Activated CD8-positive, alpha-beta T cell treated with anti-CD3 and anti-CD28 coated beads for 36 hours (primary cell): ENCODE measurements at regions not wholly inside any gene's neighbourhood (a gene's known extent, or its start where the extent isn't known, plus 50 kb on each side); places are given as distances from the start of the nearest gene placed in this dataset.
"Not testable (repeated sequence)": the region's sequence is repeated elsewhere in the genome, so short reads cannot be mapped to it uniquely, and the experiment has no call there.

Experiments used
- ATAC-seq: fragments of 200-7000 bp; cut with Tn5 transposase; one replicate; pipeline ENCODE4 v1.10.0; 2021; ENCODE audit warnings: mild to moderate bottlenecking, moderate library complexity
- CTCF ChIA-PET: fragments of 350-600 bp; sonication (Branson Sonifier 250); formaldehyde crosslinking; loops from one replicate; lab custom pipeline; 2021; ENCODE audit warnings: antibody characterized with exemption; lab: Charles Lee
- POLR2A ChIA-PET: fragments of 350-600 bp; sonication (Branson Sonifier 250); formaldehyde crosslinking; loops from one replicate; lab custom pipeline; 2021; ENCODE audit warnings: antibody characterized with exemption; lab: Charles Lee
- DNase-seq: peaks from one replicate; pipeline ENCODE4 v3.0.0-alpha.2; 2020
- H3K27ac Mint-ChIP-seq: one replicate; pipeline ENCODE4 v1.8.0; 2021; ENCODE audit warnings: mild to moderate bottlenecking, mixed read lengths
- H3K27me3 Mint-ChIP-seq: one replicate; pipeline ENCODE4 v1.8.0; 2021; ENCODE audit warnings: mixed read lengths
- H3K36me3 Mint-ChIP-seq: one replicate; pipeline ENCODE4 v1.8.0; 2021; ENCODE audit warnings: low read depth, mixed read lengths
- H3K4me1 Mint-ChIP-seq: one replicate; pipeline ENCODE4 v1.8.0; 2021; ENCODE audit warnings: low read depth, mixed read lengths
- H3K4me3 Mint-ChIP-seq: one replicate; pipeline ENCODE4 v1.8.0; 2021; ENCODE audit warnings: mild to moderate bottlenecking, moderate library complexity, mixed read lengths
- H3K9me3 Mint-ChIP-seq: one replicate; pipeline ENCODE4 v1.8.0; 2021; ENCODE audit warnings: mixed read lengths
- CTCF ChIP-seq: fragments of 200-600 bp; IDR thresholded peaks from one replicate; pipeline ENCODE4 v1.8.0; 2022; ENCODE audit warnings: antibody characterized with exemption, mild to moderate bottlenecking
- intact Hi-C: fragments of 100-400 bp; cut with micrococcal nuclease; formaldehyde crosslinking; loops from one replicate; pipeline ENCODE4 v1.10.0; 2022

GRCh38 chr10:3324612-3325038 is 152.0 kb upstream of the PITRM1 start:
- no peak overlapping the region for H3K4me3 Mint-ChIP-seq
- CTCF ChIA-PET: no interaction called here
- H3K27me3 Mint-ChIP-seq: no peaks in the 10 kb centered on the region
- POLR2A ChIA-PET: no interaction called here
- no peak overlapping the region for H3K27ac Mint-ChIP-seq
- no peak for TF ChIP-seq CTCF
- H3K36me3 Mint-ChIP-seq: no peaks in the 10 kb centered on the region
- intact Hi-C loops: no loop called here
- no peaks in the 10 kb centered on the region for H3K4me1 Mint-ChIP-seq
- no peak for DNase-seq
- ATAC-seq: no peak
- no peaks in the 10 kb centered on the region for H3K9me3 Mint-ChIP-seq

- peaks cover 2% of the 10 kb centered on the region for H3K27me3 Mint-ChIP-seq
- no peaks in the 10 kb centered on the region for H3K9me3 Mint-ChIP-seq
- CTCF ChIA-PET: no interaction called here
- no peak overlapping the region for H3K27ac Mint-ChIP-seq
- no peaks in the 10 kb centered on the region for H3K36me3 Mint-ChIP-seq
- POLR2A ChIA-PET: no interaction called here
- ATAC-seq (no peak), DNase-seq (no peak)
- intact Hi-C loops: no loop called here
- H3K4me3 Mint-ChIP-seq: no peak overlapping the region
- no peak for TF ChIP-seq CTCF
- H3K4me1 Mint-ChIP-seq: peaks cover 1% of the 10 kb centered on the region
Observed at GRCh38 chr10:3323865-3324498, 151.4 kb upstream of the PITRM1 start.

GRCh38 chr10:3321123-3321522 is 148.5 kb upstream of the PITRM1 start:
- H3K27me3 Mint-ChIP-seq: peaks cover 11% of the 10 kb centered on the region
- peaks cover 3% of the 10 kb centered on the region for H3K4me1 Mint-ChIP-seq
- H3K27ac Mint-ChIP-seq: no peak overlapping the region
- TF ChIP-seq CTCF: no peak
- DNase-seq (no peak), ATAC-seq (no peak)
- no peaks in the 10 kb centered on the region for H3K9me3 Mint-ChIP-seq
- H3K4me3 Mint-ChIP-seq: no peak overlapping the region
- H3K36me3 Mint-ChIP-seq: no peaks in the 10 kb centered on the region
- intact Hi-C loops: no loop called here
- CTCF ChIA-PET: no interaction called here
- POLR2A ChIA-PET: no interaction called here

GRCh38 chr10:3319811-3320226 is 147.2 kb upstream of the PITRM1 start:
- intact Hi-C loops: no loop called here
- no peak overlapping the region for H3K27ac Mint-ChIP-seq
- H3K27me3 Mint-ChIP-seq: peaks cover 11% of the 10 kb centered on the region
- no peak for ATAC-seq
- no peaks in the 10 kb centered on the region for H3K9me3 Mint-ChIP-seq
- DNase-seq: no peak
- POLR2A ChIA-PET: no interaction called here
- H3K4me3 Mint-ChIP-seq: no peak overlapping the region
- no peaks in the 10 kb centered on the region for H3K36me3 Mint-ChIP-seq
- no peak for TF ChIP-seq CTCF
- H3K4me1 Mint-ChIP-seq: peaks cover 3% of the 10 kb centered on the region
- CTCF ChIA-PET: no interaction called here

- H3K27ac Mint-ChIP-seq, DNase-seq, H3K4me1 Mint-ChIP-seq, POLR2A ChIA-PET, H3K9me3 Mint-ChIP-seq, H3K36me3 Mint-ChIP-seq, ATAC-seq, intact Hi-C loops, CTCF ChIA-PET, H3K4me3 Mint-ChIP-seq: not testable (repeated sequence)
- peaks cover 20% of the 10 kb centered on the region for H3K27me3 Mint-ChIP-seq
Observed at GRCh38 chr10:3318480-3318807, 145.9 kb upstream of the PITRM1 start.

GRCh38 chr10:3317553-3318479 is 145.2 kb upstream of the PITRM1 start:
- H3K4me3 Mint-ChIP-seq, DNase-seq, intact Hi-C loops, H3K4me1 Mint-ChIP-seq, CTCF ChIA-PET, H3K9me3 Mint-ChIP-seq, POLR2A ChIA-PET, ATAC-seq, H3K27ac Mint-ChIP-seq, H3K36me3 Mint-ChIP-seq: not testable (repeated sequence)
- H3K27me3 Mint-ChIP-seq: peaks cover 25% of the 10 kb centered on the region

GRCh38 chr10:3314445-3315085 is 142.0 kb upstream of the PITRM1 start:
- H3K36me3 Mint-ChIP-seq, ATAC-seq, H3K4me3 Mint-ChIP-seq, H3K27ac Mint-ChIP-seq, intact Hi-C loops, DNase-seq, CTCF ChIA-PET, H3K4me1 Mint-ChIP-seq, H3K9me3 Mint-ChIP-seq, POLR2A ChIA-PET: not testable (repeated sequence)
- peaks cover 33% of the 10 kb centered on the region for H3K27me3 Mint-ChIP-seq
